H1 (cell line): ENCODE measurements at regions not wholly inside any gene's neighbourhood (a gene's known extent, or its start where the extent isn't known, plus 50 kb on each side); places are given as distances from the start of the nearest gene placed in this dataset.

Experiments
- CTCF ChIA-PET: fragments of 300-600 bp; sonication (Branson Sonifier 250); formaldehyde crosslinking; loops from one replicate; lab custom pipeline; 2021; ENCODE audit not compliant: partially characterized antibody; lab: Charles Lee
- POLR2A ChIA-PET: fragments of 300-600 bp; sonication (Branson Sonifier 250); formaldehyde crosslinking; loops from one replicate; lab custom pipeline; 2021; ENCODE audit warnings: inconsistent platforms; ENCODE audit not compliant: partially characterized antibody; lab: Charles Lee
- DNase-seq, 2 experiments: peaks; one replicate each; pipeline versions ENCODE4 v3.0.0 to v3.0.0-alpha.2; 2010 to 2022; ENCODE audit warnings: low spot score in 2 of 2, low read depth in 1 of 2, mixed read lengths in 1 of 2
- FAIRE-seq: peaks from 2 replicates; lab custom pipeline; 2011; peaks lifted over from hg19 to GRCh38; lab: Jason Lieb, UNC
- H2AFZ ChIP-seq: 2 replicates; pipeline ENCODE4 v1.8.1; 2012; ENCODE audit warnings: low read length, inconsistent platforms
- H2AK5ac ChIP-seq: 2 replicates; pipeline ENCODE4 v1.6.1; 2013; ENCODE audit warnings: low read depth, low read length
- H2BK120ac ChIP-seq: replicated peaks from 2 replicates; pipeline ENCODE3; 2013; ENCODE audit warnings: low read depth, low read length, inconsistent platforms
- H2BK12ac ChIP-seq: 2 replicates; pipeline ENCODE4 v1.6.1; 2013; ENCODE audit warnings: low read depth, low read length
- H2BK15ac ChIP-seq: 2 replicates; pipeline ENCODE4 v1.6.1; 2013; ENCODE audit warnings: low read length
- H2BK20ac ChIP-seq: 2 replicates; pipeline ENCODE4 v1.6.1; 2013; ENCODE audit warnings: low read length
- H2BK5ac ChIP-seq: 2 replicates; pipeline ENCODE4 v1.6.1; 2013; ENCODE audit warnings: low read depth, low read length
- H3K14ac ChIP-seq: 2 replicates; pipeline ENCODE4 v1.6.1; 2013; ENCODE audit warnings: inconsistent platforms; ENCODE audit not compliant: insufficient read length
- H3K18ac ChIP-seq: 2 replicates; pipeline ENCODE4 v1.6.1; 2013; ENCODE audit warnings: low read length; ENCODE audit errors: extremely low read depth
- H3K23ac ChIP-seq: 2 replicates; pipeline ENCODE4 v1.6.1; 2013; ENCODE audit warnings: inconsistent platforms; ENCODE audit not compliant: insufficient read length
- H3K23me2 ChIP-seq: 2 replicates; pipeline ENCODE4 v1.6.1; 2013; ENCODE audit warnings: low read depth, low read length
- H3K27ac ChIP-seq: 2 replicates; pipeline ENCODE4 v1.6.1; 2011; ENCODE audit warnings: low read depth, low read length, inconsistent platforms
- H3K27me3 ChIP-seq, 4 experiments: replicated peaks in 1 of 4; 1 replicate in 1 of 4; 2 replicates in 3 of 4; pipeline versions ENCODE4 v1.6.1 to v1.8.1; 2011 to 2013; ENCODE audit warnings: low read length in 3 of 4, mild to moderate bottlenecking in 3 of 4, inconsistent platforms in 2 of 4, mixed read lengths in 2 of 4, moderate library complexity in 1 of 4; ENCODE audit not compliant: control insufficient read depth in 3 of 4, insufficient read depth in 3 of 4; ENCODE audit errors: extremely low read depth in 1 of 4
- H3K36me3 ChIP-seq, 4 experiments: 2 replicates each; pipeline versions ENCODE4 v1.6.1 to v1.8.1; 2011 to 2013; ENCODE audit warnings: mild to moderate bottlenecking in 4 of 4, low read length in 3 of 4, moderate library complexity in 2 of 4, control low read depth in 1 of 4, inconsistent platforms in 1 of 4; ENCODE audit not compliant: insufficient read depth in 4 of 4, control insufficient read depth in 2 of 4
- H3K4ac ChIP-seq: replicated peaks from 2 replicates; pipeline ENCODE3; 2013; ENCODE audit warnings: low read length, low read depth, mixed read lengths, inconsistent platforms; ENCODE audit not compliant: insufficient read length
- H3K4me1 ChIP-seq, 4 experiments: replicated peaks in 1 of 4; 1 replicate in 1 of 4; 2 replicates in 3 of 4; pipeline versions ENCODE4 v1.6.1 to v1.8.1; 2011 to 2013; ENCODE audit warnings: low read length in 3 of 4, inconsistent platforms in 2 of 4, mixed read lengths in 1 of 4; ENCODE audit not compliant: insufficient read depth in 4 of 4, control insufficient read depth in 3 of 4
- H3K4me2 ChIP-seq, 2 experiments: 2 replicates each; pipeline versions ENCODE4 v1.6.1 to v1.8.1; 2011 to 2013; ENCODE audit warnings: low read depth in 2 of 2, low read length in 2 of 2, control low read depth in 1 of 2, inconsistent platforms in 1 of 2, mild to moderate bottlenecking in 1 of 2; ENCODE audit not compliant: insufficient read depth in 1 of 2
- H3K4me3 ChIP-seq, 4 experiments: fragments of 200-600, 300-600 bp in 1 of 4; sonication (generic), shearing (Covaris generic), sonication (Bioruptor Twin) in 1 of 4; 2 replicates each; pipeline versions ENCODE4 v1.5.1 to v1.8.1; 2011 to 2016; ENCODE audit warnings: low read length in 4 of 4, low read depth in 3 of 4, control low read depth in 2 of 4, inconsistent platforms in 2 of 4, mild to moderate bottlenecking in 2 of 4, mixed read lengths in 1 of 4, moderate library complexity in 1 of 4; ENCODE audit not compliant: insufficient read depth in 2 of 4; ENCODE audit errors: extremely low read depth in 1 of 4
- H3K56ac ChIP-seq: replicated peaks from 2 replicates; pipeline ENCODE3; 2013; ENCODE audit warnings: low read depth, mild to moderate bottlenecking, mixed read lengths, low read length, inconsistent platforms; ENCODE audit not compliant: insufficient read length
- H3K79me1 ChIP-seq: 2 replicates; pipeline ENCODE4 v1.6.1; 2013; ENCODE audit warnings: low read depth, low read length, control low read depth
- H3K79me2 ChIP-seq, 2 experiments: 2 replicates each; pipeline versions ENCODE4 v1.6.1 to v1.8.1; 2012 to 2013; ENCODE audit warnings: low read length in 2 of 2, mild to moderate bottlenecking in 2 of 2, inconsistent platforms in 1 of 2; ENCODE audit not compliant: insufficient read depth in 2 of 2, control insufficient read depth in 1 of 2
- H3K9ac ChIP-seq, 4 experiments: replicated peaks in 1 of 4; 1 replicate in 1 of 4; 2 replicates in 3 of 4; pipeline versions ENCODE4 v1.6.1 to v1.8.1; 2011 to 2013; ENCODE audit warnings: low read depth in 3 of 4, low read length in 3 of 4, control low read depth in 2 of 4, mild to moderate bottlenecking in 2 of 4, moderate library complexity in 2 of 4, inconsistent platforms in 1 of 4; ENCODE audit errors: extremely low read depth in 1 of 4
- H3K9me3 ChIP-seq, 2 experiments: 2 replicates each; pipeline versions ENCODE4 v1.6.1 to v1.8.1; 2012 to 2013; ENCODE audit warnings: mild to moderate bottlenecking in 2 of 2, moderate library complexity in 2 of 2, control low read depth in 1 of 2, inconsistent platforms in 1 of 2, low read depth in 1 of 2, low read length in 1 of 2, mixed read lengths in 1 of 2; ENCODE audit not compliant: insufficient read depth in 2 of 2
- H4K20me1 ChIP-seq, 2 experiments: replicated peaks in 1 of 2; 2 replicates each; pipeline versions ENCODE3 to v1.8.1; 2011 to 2013; ENCODE audit warnings: inconsistent platforms in 2 of 2, low read length in 2 of 2, mild to moderate bottlenecking in 1 of 2; ENCODE audit not compliant: insufficient read depth in 2 of 2, control insufficient read depth in 1 of 2
- H4K5ac ChIP-seq: 2 replicates; pipeline ENCODE4 v1.6.1; 2013; ENCODE audit warnings: low read length, low read depth, mixed read lengths, inconsistent platforms; ENCODE audit not compliant: insufficient read length
- H4K8ac ChIP-seq: 2 replicates; pipeline ENCODE4 v1.8.0; 2013; ENCODE audit warnings: mild to moderate bottlenecking, moderate library complexity, low read length, inconsistent platforms; ENCODE audit not compliant: insufficient read depth; ENCODE audit errors: extremely low read depth
- H4K91ac ChIP-seq: replicated peaks from 2 replicates; pipeline ENCODE3; 2013; ENCODE audit warnings: low read length, mixed read lengths, inconsistent platforms; ENCODE audit not compliant: insufficient read length
- CBX8 ChIP-seq: fragments of 300-800, 300-1000 bp; sonication (generic); IDR thresholded peaks from 2 replicates; pipeline ENCODE4 v1.7.1; 2016; ENCODE audit warnings: low read depth, low read length, borderline replicate concordance
- EGR1 ChIP-seq: IDR thresholded peaks from 2 replicates; pipeline ENCODE4 v1.6.1; 2011; ENCODE audit warnings: low read depth, low read length, borderline replicate concordance
- KDM1A ChIP-seq: fragments of 200-600, 300-600 bp; sonication (generic); IDR thresholded peaks from 2 replicates; pipeline ENCODE4 v1.7.1; 2016; ENCODE audit warnings: mild to moderate bottlenecking, low read length, borderline replicate concordance
- KDM4A ChIP-seq: IDR thresholded peaks from one replicate; pipeline ENCODE4 v1.7.1; 2012; ENCODE audit warnings: low read depth, mild to moderate bottlenecking, moderate library complexity, low read length, inconsistent platforms; ENCODE audit not compliant: severe bottlenecking
- POLR2AphosphoS5 ChIP-seq: IDR thresholded peaks from 2 replicates; pipeline ENCODE4 v1.6.1; 2011; ENCODE audit warnings: low read depth, low read length
- SRF ChIP-seq: IDR thresholded peaks from 2 replicates; pipeline ENCODE4 v1.6.1; 2011; ENCODE audit warnings: mild to moderate bottlenecking, low read depth, low read length, moderate library complexity
- TAF7 ChIP-seq: optimal IDR thresholded peaks from 2 replicates; pipeline ENCODE3; 2011; ENCODE audit warnings: low read depth, mild to moderate bottlenecking, inconsistent platforms, low read length, moderate library complexity, borderline replicate concordance
- TEAD4 ChIP-seq: IDR thresholded peaks from 2 replicates; pipeline ENCODE4 v1.6.1; 2012; ENCODE audit warnings: low read depth, low read length, inconsistent platforms, mixed read lengths
- WGBS, 2 experiments: shearing (Covaris generic) in 1 of 2; methylation state at CpG; one replicate each; pipeline versions ENCODE4 v1.1.6 to v1.1.7; 2013 to 2015; ENCODE audit warnings: low lambda C conversion rate in 2 of 2, mixed read lengths in 2 of 2, inconsistent platforms in 1 of 2, low coverage in 1 of 2, missing lambda C conversion rate in 1 of 2; ENCODE audit not compliant: insufficient replicate concordance in 2 of 2, insufficient coverage in 1 of 2, insufficient read length in 1 of 2; ENCODE audit errors: extremely low coverage in 1 of 2, missing lambda C conversion rate in 1 of 2; 5-methylcytosine and 5-hydroxymethylcytosine counted together
- TF ChIP-seq, protein P1 (sequence below): IDR thresholded peaks from 2 replicates; pipeline ENCODE4 v1.6.1; 2012; ENCODE audit warnings: low read length, inconsistent platforms
- TF ChIP-seq, protein P2 (sequence below): IDR thresholded peaks from 2 replicates; pipeline ENCODE4 v1.6.1; 2012; ENCODE audit warnings: inconsistent platforms
- TF ChIP-seq, protein P3 (sequence below): IDR thresholded peaks from 2 replicates; pipeline ENCODE4 v1.6.1; 2011; ENCODE audit warnings: low read length, improper control_type of control experiment

DNA sequence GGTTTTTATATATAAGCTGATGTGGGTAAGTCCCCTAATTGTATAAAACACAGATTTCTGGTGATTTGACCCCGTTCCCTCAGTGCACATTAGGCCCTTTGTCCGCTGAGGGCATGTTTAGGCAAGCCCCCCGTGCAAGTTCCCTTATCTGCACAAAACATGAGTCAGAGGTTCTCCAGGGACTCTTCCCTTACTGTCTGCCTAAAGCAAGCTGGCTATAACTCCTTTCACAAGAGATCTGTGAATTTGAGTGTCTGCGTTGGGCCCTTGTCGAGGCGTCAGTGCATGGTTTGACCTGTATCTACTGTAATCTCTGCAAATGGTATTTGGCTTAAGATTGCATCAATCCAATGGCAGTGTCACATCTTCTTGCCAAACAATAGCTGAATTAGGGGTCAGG is 712.8 kb downstream of the CDH8 start:
- Histone ChIP-seq H4K91ac (no peak overlapping the region), H3K23ac (no peak overlapping the region), H3K4me2 (no peak overlapping the region), H3K36me3 (no peaks in the 10 kb centered on the region), H3K27ac (no peak overlapping the region), H3K4me1 (no peaks in the 10 kb centered on the region), H4K20me1 (no peaks in the 10 kb centered on the region), H2AFZ (peak overlapping the region; percentile 96), H3K79me2 (no peaks in the 10 kb centered on the region), H2BK5ac (0 out of 2 replicates have a peak overlapping the region, but pooled peaks have one; percentile 41), H3K9me3 (no peaks in the 10 kb centered on the region), H3K4me3 (no peak overlapping the region), H3K27me3 (no peaks in the 10 kb centered on the region), H2BK15ac (no peak overlapping the region), H3K18ac (no peak overlapping the region), H3K9ac (no peak overlapping the region), H2BK20ac (no peak overlapping the region), H2BK120ac (no peak overlapping the region), H3K23me2 (no peaks in the 10 kb centered on the region), H4K5ac (no peak overlapping the region), H4K8ac (no peak overlapping the region), H3K56ac (no peak overlapping the region), H3K79me1 (no peaks in the 10 kb centered on the region), H3K4ac (no peak overlapping the region), H3K14ac (no peak overlapping the region), H2BK12ac (no peak overlapping the region), H2AK5ac (no peak overlapping the region)
- ChIA-PET CTCF (no interaction called here), POLR2A (no interaction called here)
- FAIRE-seq (no peak), DNase-seq (no peak)
- 91% methylated on average over 6 of the region's 6 CpGs; no CpG with 5 or more reads in 1 of the 2 experiments for WGBS, 2 experiments
- TF ChIP-seq TAF7 = no peak
- no peak for TF ChIP-seq CBX8
- no peak for TF ChIP-seq KDM4A
- no peak for TF ChIP-seq TEAD4
- TF ChIP-seq POLR2AphosphoS5 = no peak
- TF ChIP-seq, protein P1, sequence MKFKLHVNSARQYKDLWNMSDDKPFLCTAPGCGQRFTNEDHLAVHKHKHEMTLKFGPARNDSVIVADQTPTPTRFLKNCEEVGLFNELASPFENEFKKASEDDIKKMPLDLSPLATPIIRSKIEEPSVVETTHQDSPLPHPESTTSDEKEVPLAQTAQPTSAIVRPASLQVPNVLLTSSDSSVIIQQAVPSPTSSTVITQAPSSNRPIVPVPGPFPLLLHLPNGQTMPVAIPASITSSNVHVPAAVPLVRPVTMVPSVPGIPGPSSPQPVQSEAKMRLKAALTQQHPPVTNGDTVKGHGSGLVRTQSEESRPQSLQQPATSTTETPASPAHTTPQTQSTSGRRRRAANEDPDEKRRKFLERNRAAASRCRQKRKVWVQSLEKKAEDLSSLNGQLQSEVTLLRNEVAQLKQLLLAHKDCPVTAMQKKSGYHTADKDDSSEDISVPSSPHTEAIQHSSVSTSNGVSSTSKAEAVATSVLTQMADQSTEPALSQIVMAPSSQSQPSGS = no peak
- TF ChIP-seq SRF = no peak
- TF ChIP-seq, protein P2, sequence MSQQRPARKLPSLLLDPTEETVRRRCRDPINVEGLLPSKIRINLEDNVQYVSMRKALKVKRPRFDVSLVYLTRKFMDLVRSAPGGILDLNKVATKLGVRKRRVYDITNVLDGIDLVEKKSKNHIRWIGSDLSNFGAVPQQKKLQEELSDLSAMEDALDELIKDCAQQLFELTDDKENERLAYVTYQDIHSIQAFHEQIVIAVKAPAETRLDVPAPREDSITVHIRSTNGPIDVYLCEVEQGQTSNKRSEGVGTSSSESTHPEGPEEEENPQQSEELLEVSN = no peak
- TF ChIP-seq KDM1A = no peak
- TF ChIP-seq, protein P3, sequence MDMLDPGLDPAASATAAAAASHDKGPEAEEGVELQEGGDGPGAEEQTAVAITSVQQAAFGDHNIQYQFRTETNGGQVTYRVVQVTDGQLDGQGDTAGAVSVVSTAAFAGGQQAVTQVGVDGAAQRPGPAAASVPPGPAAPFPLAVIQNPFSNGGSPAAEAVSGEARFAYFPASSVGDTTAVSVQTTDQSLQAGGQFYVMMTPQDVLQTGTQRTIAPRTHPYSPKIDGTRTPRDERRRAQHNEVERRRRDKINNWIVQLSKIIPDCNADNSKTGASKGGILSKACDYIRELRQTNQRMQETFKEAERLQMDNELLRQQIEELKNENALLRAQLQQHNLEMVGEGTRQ = no peak
- TF ChIP-seq EGR1 = no peak
